Uterus (tissue), 2 donors: ENCODE measurements at regions not wholly inside any gene's neighbourhood (a gene's known extent, or its start where the extent isn't known, plus 50 kb on each side); places are given as distances from the start of the nearest gene placed in this dataset.

ENCODE experiments used
- CTCF ChIP-seq, 4 experiments: fragments of 200-600 bp in 2 of 4; fragments of 450-650 bp in 2 of 4; sonication (generic) in 2 of 4; IDR thresholded peaks; one replicate each; pipeline ENCODE4 v1.5.1; 2016 to 2019; ENCODE audit warnings: antibody characterized with exemption in 4 of 4, mild to moderate bottlenecking in 2 of 4, moderate library complexity in 1 of 4
- POLR2A ChIP-seq, 2 donors: fragments of 450-650 bp; IDR thresholded peaks; one replicate each; pipeline ENCODE4 v1.6.1; 2016; ENCODE audit warnings: antibody characterized with exemption in 2 of 2, mild to moderate bottlenecking in 1 of 2, moderate library complexity in 1 of 2

- TF ChIP-seq POLR2A (IDR thresholded peaks at IDR 0.05) = no peak
- TF ChIP-seq CTCF (IDR thresholded peaks at IDR 0.05) = no peak
Observed at GRCh38 chr5:31068287-31068686, 125.2 kb upstream of the CDH6 start.
